ENCODE measurements at regions not wholly inside any gene's neighbourhood (a gene's known extent, or its start where the extent isn't known, plus 50 kb on each side); places are given as distances from the start of the nearest gene placed in this dataset.

- no peak for TF ChIP-seq REST (IDR thresholded peaks at IDR 0.05; ENCODE audit: insufficient read depth in 1 of 2, low read depth in 2 of 2, low read length in 1 of 2)
- TF ChIP-seq, protein P1, sequence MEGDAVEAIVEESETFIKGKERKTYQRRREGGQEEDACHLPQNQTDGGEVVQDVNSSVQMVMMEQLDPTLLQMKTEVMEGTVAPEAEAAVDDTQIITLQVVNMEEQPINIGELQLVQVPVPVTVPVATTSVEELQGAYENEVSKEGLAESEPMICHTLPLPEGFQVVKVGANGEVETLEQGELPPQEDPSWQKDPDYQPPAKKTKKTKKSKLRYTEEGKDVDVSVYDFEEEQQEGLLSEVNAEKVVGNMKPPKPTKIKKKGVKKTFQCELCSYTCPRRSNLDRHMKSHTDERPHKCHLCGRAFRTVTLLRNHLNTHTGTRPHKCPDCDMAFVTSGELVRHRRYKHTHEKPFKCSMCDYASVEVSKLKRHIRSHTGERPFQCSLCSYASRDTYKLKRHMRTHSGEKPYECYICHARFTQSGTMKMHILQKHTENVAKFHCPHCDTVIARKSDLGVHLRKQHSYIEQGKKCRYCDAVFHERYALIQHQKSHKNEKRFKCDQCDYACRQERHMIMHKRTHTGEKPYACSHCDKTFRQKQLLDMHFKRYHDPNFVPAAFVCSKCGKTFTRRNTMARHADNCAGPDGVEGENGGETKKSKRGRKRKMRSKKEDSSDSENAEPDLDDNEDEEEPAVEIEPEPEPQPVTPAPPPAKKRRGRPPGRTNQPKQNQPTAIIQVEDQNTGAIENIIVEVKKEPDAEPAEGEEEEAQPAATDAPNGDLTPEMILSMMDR (IDR thresholded peaks at IDR 0.05): no peak
- no peak for TF ChIP-seq TCF7L2 (IDR thresholded peaks at IDR 0.05; ENCODE audit: low read depth, low read length)
- TF ChIP-seq POLR2AphosphoS5 (IDR thresholded peaks at IDR 0.05; ENCODE audit: low read depth, low read length): no peak
- no peak for TF ChIP-seq SIN3A (IDR thresholded peaks at IDR 0.05; ENCODE audit: borderline replicate concordance, insufficient read depth, low read depth, low read length)
Observed at GRCh38 chr20:52481443-52481842, 289.9 kb upstream of the ZFP64 start.
